ENCODE measurements at regions not wholly inside any gene's neighbourhood (a gene's known extent, or its start where the extent isn't known, plus 50 kb on each side); places are given as distances from the start of the nearest gene placed in this dataset.

DNA sequence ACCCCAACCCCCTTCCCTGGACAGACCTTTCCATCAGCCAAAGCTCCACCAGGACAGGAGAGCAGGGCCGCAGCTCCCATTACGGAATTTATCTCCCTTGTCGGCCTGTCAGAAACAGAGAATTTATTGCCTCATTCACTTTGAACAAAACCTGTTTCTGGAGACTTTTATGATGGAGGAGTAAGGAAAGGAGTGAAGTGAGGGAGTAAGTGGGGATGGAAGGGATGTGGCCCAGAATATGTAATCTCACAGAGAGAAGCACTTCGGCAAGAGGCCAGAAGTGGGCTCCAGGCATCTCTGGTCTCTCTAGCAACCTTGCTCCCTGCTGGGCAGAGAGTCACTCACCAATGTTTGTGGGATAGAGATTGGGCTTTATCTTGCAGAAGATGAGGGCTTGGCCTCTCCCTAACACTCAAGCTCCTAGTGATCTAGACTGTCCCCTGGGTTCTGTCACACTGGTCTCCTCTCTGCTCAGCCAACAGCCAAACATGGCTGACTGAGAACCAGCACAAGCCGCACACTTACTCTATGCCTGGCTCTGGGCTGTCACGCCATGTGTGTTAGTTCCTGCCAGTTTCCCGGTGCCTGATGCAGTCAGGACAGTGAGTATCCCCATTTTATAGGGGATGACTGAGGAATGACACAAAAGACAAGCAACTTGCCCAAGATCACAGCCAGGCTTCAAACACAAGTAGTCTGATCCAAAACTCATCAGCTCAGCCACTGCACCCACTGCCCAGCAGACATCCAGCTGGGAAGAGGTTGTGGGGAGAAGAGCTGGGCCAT, 149.4 kb upstream of the ZMIZ1 start:
- TF ChIP-seq, protein P1, sequence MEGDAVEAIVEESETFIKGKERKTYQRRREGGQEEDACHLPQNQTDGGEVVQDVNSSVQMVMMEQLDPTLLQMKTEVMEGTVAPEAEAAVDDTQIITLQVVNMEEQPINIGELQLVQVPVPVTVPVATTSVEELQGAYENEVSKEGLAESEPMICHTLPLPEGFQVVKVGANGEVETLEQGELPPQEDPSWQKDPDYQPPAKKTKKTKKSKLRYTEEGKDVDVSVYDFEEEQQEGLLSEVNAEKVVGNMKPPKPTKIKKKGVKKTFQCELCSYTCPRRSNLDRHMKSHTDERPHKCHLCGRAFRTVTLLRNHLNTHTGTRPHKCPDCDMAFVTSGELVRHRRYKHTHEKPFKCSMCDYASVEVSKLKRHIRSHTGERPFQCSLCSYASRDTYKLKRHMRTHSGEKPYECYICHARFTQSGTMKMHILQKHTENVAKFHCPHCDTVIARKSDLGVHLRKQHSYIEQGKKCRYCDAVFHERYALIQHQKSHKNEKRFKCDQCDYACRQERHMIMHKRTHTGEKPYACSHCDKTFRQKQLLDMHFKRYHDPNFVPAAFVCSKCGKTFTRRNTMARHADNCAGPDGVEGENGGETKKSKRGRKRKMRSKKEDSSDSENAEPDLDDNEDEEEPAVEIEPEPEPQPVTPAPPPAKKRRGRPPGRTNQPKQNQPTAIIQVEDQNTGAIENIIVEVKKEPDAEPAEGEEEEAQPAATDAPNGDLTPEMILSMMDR (IDR thresholded peaks at IDR 0.05) = no peak
- no peak for TF ChIP-seq POLR2A (IDR thresholded peaks at IDR 0.05)

Measured in right lobe of liver (tissue), 4 donors.